H1 (cell line): ENCODE measurements at regions not wholly inside any gene's neighbourhood (a gene's known extent, or its start where the extent isn't known, plus 50 kb on each side); places are given as distances from the start of the nearest gene placed in this dataset.

Experiments used
- CTCF ChIA-PET: fragments of 300-600 bp; sonication (Branson Sonifier 250); formaldehyde crosslinking; loops from one replicate; lab custom pipeline; 2021; ENCODE audit not compliant: partially characterized antibody; lab: Charles Lee
- POLR2A ChIA-PET: fragments of 300-600 bp; sonication (Branson Sonifier 250); formaldehyde crosslinking; loops from one replicate; lab custom pipeline; 2021; ENCODE audit warnings: inconsistent platforms; ENCODE audit not compliant: partially characterized antibody; lab: Charles Lee
- DNase-seq, 2 experiments: peaks; one replicate each; pipeline versions ENCODE4 v3.0.0 to v3.0.0-alpha.2; 2010 to 2022; ENCODE audit warnings: low spot score in 2 of 2, low read depth in 1 of 2, mixed read lengths in 1 of 2
- FAIRE-seq: peaks from 2 replicates; lab custom pipeline; 2011; peaks lifted over from hg19 to GRCh38; lab: Jason Lieb, UNC
- H2AFZ ChIP-seq: 2 replicates; pipeline ENCODE4 v1.8.1; 2012; ENCODE audit warnings: low read length, inconsistent platforms
- H2AK5ac ChIP-seq: 2 replicates; pipeline ENCODE4 v1.6.1; 2013; ENCODE audit warnings: low read depth, low read length
- H2BK120ac ChIP-seq: replicated peaks from 2 replicates; pipeline ENCODE3; 2013; ENCODE audit warnings: low read depth, low read length, inconsistent platforms
- H2BK12ac ChIP-seq: 2 replicates; pipeline ENCODE4 v1.6.1; 2013; ENCODE audit warnings: low read depth, low read length
- H2BK15ac ChIP-seq: 2 replicates; pipeline ENCODE4 v1.6.1; 2013; ENCODE audit warnings: low read length
- H2BK20ac ChIP-seq: 2 replicates; pipeline ENCODE4 v1.6.1; 2013; ENCODE audit warnings: low read length
- H2BK5ac ChIP-seq: 2 replicates; pipeline ENCODE4 v1.6.1; 2013; ENCODE audit warnings: low read depth, low read length
- H3K14ac ChIP-seq: 2 replicates; pipeline ENCODE4 v1.6.1; 2013; ENCODE audit warnings: inconsistent platforms; ENCODE audit not compliant: insufficient read length
- H3K18ac ChIP-seq: 2 replicates; pipeline ENCODE4 v1.6.1; 2013; ENCODE audit warnings: low read length; ENCODE audit errors: extremely low read depth
- H3K23ac ChIP-seq: 2 replicates; pipeline ENCODE4 v1.6.1; 2013; ENCODE audit warnings: inconsistent platforms; ENCODE audit not compliant: insufficient read length
- H3K23me2 ChIP-seq: 2 replicates; pipeline ENCODE4 v1.6.1; 2013; ENCODE audit warnings: low read depth, low read length
- H3K27ac ChIP-seq: 2 replicates; pipeline ENCODE4 v1.6.1; 2011; ENCODE audit warnings: low read depth, low read length, inconsistent platforms
- H3K27me3 ChIP-seq, 4 experiments: replicated peaks in 1 of 4; 1 replicate in 1 of 4; 2 replicates in 3 of 4; pipeline versions ENCODE4 v1.6.1 to v1.8.1; 2011 to 2013; ENCODE audit warnings: low read length in 3 of 4, mild to moderate bottlenecking in 3 of 4, inconsistent platforms in 2 of 4, mixed read lengths in 2 of 4, moderate library complexity in 1 of 4; ENCODE audit not compliant: control insufficient read depth in 3 of 4, insufficient read depth in 3 of 4; ENCODE audit errors: extremely low read depth in 1 of 4
- H3K36me3 ChIP-seq, 4 experiments: 2 replicates each; pipeline versions ENCODE4 v1.6.1 to v1.8.1; 2011 to 2013; ENCODE audit warnings: mild to moderate bottlenecking in 4 of 4, low read length in 3 of 4, moderate library complexity in 2 of 4, control low read depth in 1 of 4, inconsistent platforms in 1 of 4; ENCODE audit not compliant: insufficient read depth in 4 of 4, control insufficient read depth in 2 of 4
- H3K4ac ChIP-seq: replicated peaks from 2 replicates; pipeline ENCODE3; 2013; ENCODE audit warnings: low read length, low read depth, mixed read lengths, inconsistent platforms; ENCODE audit not compliant: insufficient read length
- H3K4me1 ChIP-seq, 4 experiments: replicated peaks in 1 of 4; 1 replicate in 1 of 4; 2 replicates in 3 of 4; pipeline versions ENCODE4 v1.6.1 to v1.8.1; 2011 to 2013; ENCODE audit warnings: low read length in 3 of 4, inconsistent platforms in 2 of 4, mixed read lengths in 1 of 4; ENCODE audit not compliant: insufficient read depth in 4 of 4, control insufficient read depth in 3 of 4
- H3K4me2 ChIP-seq, 2 experiments: 2 replicates each; pipeline versions ENCODE4 v1.6.1 to v1.8.1; 2011 to 2013; ENCODE audit warnings: low read depth in 2 of 2, low read length in 2 of 2, control low read depth in 1 of 2, inconsistent platforms in 1 of 2, mild to moderate bottlenecking in 1 of 2; ENCODE audit not compliant: insufficient read depth in 1 of 2
- H3K4me3 ChIP-seq, 4 experiments: fragments of 200-600, 300-600 bp in 1 of 4; sonication (generic), shearing (Covaris generic), sonication (Bioruptor Twin) in 1 of 4; 2 replicates each; pipeline versions ENCODE4 v1.5.1 to v1.8.1; 2011 to 2016; ENCODE audit warnings: low read length in 4 of 4, low read depth in 3 of 4, control low read depth in 2 of 4, inconsistent platforms in 2 of 4, mild to moderate bottlenecking in 2 of 4, mixed read lengths in 1 of 4, moderate library complexity in 1 of 4; ENCODE audit not compliant: insufficient read depth in 2 of 4; ENCODE audit errors: extremely low read depth in 1 of 4
- H3K56ac ChIP-seq: replicated peaks from 2 replicates; pipeline ENCODE3; 2013; ENCODE audit warnings: low read depth, mild to moderate bottlenecking, mixed read lengths, low read length, inconsistent platforms; ENCODE audit not compliant: insufficient read length
- H3K79me1 ChIP-seq: 2 replicates; pipeline ENCODE4 v1.6.1; 2013; ENCODE audit warnings: low read depth, low read length, control low read depth
- H3K79me2 ChIP-seq, 2 experiments: 2 replicates each; pipeline versions ENCODE4 v1.6.1 to v1.8.1; 2012 to 2013; ENCODE audit warnings: low read length in 2 of 2, mild to moderate bottlenecking in 2 of 2, inconsistent platforms in 1 of 2; ENCODE audit not compliant: insufficient read depth in 2 of 2, control insufficient read depth in 1 of 2
- H3K9ac ChIP-seq, 4 experiments: replicated peaks in 1 of 4; 1 replicate in 1 of 4; 2 replicates in 3 of 4; pipeline versions ENCODE4 v1.6.1 to v1.8.1; 2011 to 2013; ENCODE audit warnings: low read depth in 3 of 4, low read length in 3 of 4, control low read depth in 2 of 4, mild to moderate bottlenecking in 2 of 4, moderate library complexity in 2 of 4, inconsistent platforms in 1 of 4; ENCODE audit errors: extremely low read depth in 1 of 4
- H3K9me3 ChIP-seq, 2 experiments: 2 replicates each; pipeline versions ENCODE4 v1.6.1 to v1.8.1; 2012 to 2013; ENCODE audit warnings: mild to moderate bottlenecking in 2 of 2, moderate library complexity in 2 of 2, control low read depth in 1 of 2, inconsistent platforms in 1 of 2, low read depth in 1 of 2, low read length in 1 of 2, mixed read lengths in 1 of 2; ENCODE audit not compliant: insufficient read depth in 2 of 2
- H4K20me1 ChIP-seq, 2 experiments: replicated peaks in 1 of 2; 2 replicates each; pipeline versions ENCODE3 to v1.8.1; 2011 to 2013; ENCODE audit warnings: inconsistent platforms in 2 of 2, low read length in 2 of 2, mild to moderate bottlenecking in 1 of 2; ENCODE audit not compliant: insufficient read depth in 2 of 2, control insufficient read depth in 1 of 2
- H4K5ac ChIP-seq: 2 replicates; pipeline ENCODE4 v1.6.1; 2013; ENCODE audit warnings: low read length, low read depth, mixed read lengths, inconsistent platforms; ENCODE audit not compliant: insufficient read length
- H4K8ac ChIP-seq: 2 replicates; pipeline ENCODE4 v1.8.0; 2013; ENCODE audit warnings: mild to moderate bottlenecking, moderate library complexity, low read length, inconsistent platforms; ENCODE audit not compliant: insufficient read depth; ENCODE audit errors: extremely low read depth
- H4K91ac ChIP-seq: replicated peaks from 2 replicates; pipeline ENCODE3; 2013; ENCODE audit warnings: low read length, mixed read lengths, inconsistent platforms; ENCODE audit not compliant: insufficient read length
- GABPA ChIP-seq: IDR thresholded peaks from 2 replicates; pipeline ENCODE4 v1.6.1; 2011; ENCODE audit warnings: mild to moderate bottlenecking, low read length, moderate library complexity, borderline replicate concordance; ENCODE audit not compliant: insufficient read depth
- RBBP5 ChIP-seq: IDR thresholded peaks from 2 replicates; pipeline ENCODE4 v1.7.1; 2012; ENCODE audit warnings: low read depth, mild to moderate bottlenecking, inconsistent platforms, low read length, moderate library complexity, borderline replicate concordance
- TCF12 ChIP-seq: IDR thresholded peaks from 2 replicates; pipeline ENCODE4 v1.6.1; 2011; ENCODE audit warnings: low read depth, mild to moderate bottlenecking, low read length
- WGBS, 2 experiments: shearing (Covaris generic) in 1 of 2; methylation state at CpG; one replicate each; pipeline versions ENCODE4 v1.1.6 to v1.1.7; 2013 to 2015; ENCODE audit warnings: low lambda C conversion rate in 2 of 2, mixed read lengths in 2 of 2, inconsistent platforms in 1 of 2, low coverage in 1 of 2, missing lambda C conversion rate in 1 of 2; ENCODE audit not compliant: insufficient replicate concordance in 2 of 2, insufficient coverage in 1 of 2, insufficient read length in 1 of 2; ENCODE audit errors: extremely low coverage in 1 of 2, missing lambda C conversion rate in 1 of 2; 5-methylcytosine and 5-hydroxymethylcytosine counted together

- no peak overlapping the region for H3K9ac ChIP-seq
- H3K56ac ChIP-seq: no peak overlapping the region
- no peaks in the 10 kb centered on the region for H3K79me1 ChIP-seq
- no peak overlapping the region for H4K8ac ChIP-seq
- H3K36me3 ChIP-seq: no peaks in the 10 kb centered on the region
- no peak overlapping the region for H3K14ac ChIP-seq
- TF ChIP-seq GABPA (no peak), TCF12 (no peak), RBBP5 (no peak)
- TF ChIP-seq, all 59 proteins: peak for 0
- H3K23me2 ChIP-seq: no peaks in the 10 kb centered on the region; the same call in 1 of the 2 replicates
- H3K4me3 ChIP-seq: no peak overlapping the region
- no peak overlapping the region for H2AK5ac ChIP-seq
- H2BK20ac ChIP-seq: no peak overlapping the region
- no peak overlapping the region for H2AFZ ChIP-seq
- H2BK120ac ChIP-seq: no peak overlapping the region
- no peaks in the 10 kb centered on the region for H3K27me3 ChIP-seq
- H3K23ac ChIP-seq: no peak overlapping the region
- H2BK12ac ChIP-seq: no peak overlapping the region
- H3K79me2 ChIP-seq: no peaks in the 10 kb centered on the region
- no peak overlapping the region for H3K18ac ChIP-seq
- H3K4ac ChIP-seq: no peak overlapping the region
- FAIRE-seq (no peak), DNase-seq (no peak)
- no peaks in the 10 kb centered on the region for H3K4me1 ChIP-seq
- no peak overlapping the region for H3K4me2 ChIP-seq
- H4K5ac ChIP-seq: no peak overlapping the region
- no peaks in the 10 kb centered on the region for H3K9me3 ChIP-seq
- POLR2A ChIA-PET: no interaction called here
- H4K20me1 ChIP-seq: no peaks in the 10 kb centered on the region
- H2BK15ac ChIP-seq: no peak overlapping the region
- H4K91ac ChIP-seq: no peak overlapping the region
- WGBS, 2 experiments: 88% methylated on average over 2 of the region's 2 CpGs; no CpG with 5 or more reads in 1 of the 2 experiments
- CTCF ChIA-PET: interaction anchor here (0.6 to 1.1 kb wide), 2 partner anchors 8 to 94 kb away, joined by 3 read pairs; no protein-coding TSS in a partner anchor
- H2BK5ac ChIP-seq: no peak overlapping the region
- no peak overlapping the region for H3K27ac ChIP-seq
These were observed 145.0 kb downstream of the SPP2 start for GRCh38 chr2:234195516-234195915.
